ENCODE measurements at regions not wholly inside any gene's neighbourhood (a gene's known extent, or its start where the extent isn't known, plus 50 kb on each side); places are given as distances from the start of the nearest gene placed in this dataset.
"Not testable (repeated sequence)": the region's sequence is repeated elsewhere in the genome, so short reads cannot be mapped to it uniquely, and the experiment has no call there.

- intact Hi-C loops (cut with DNase I): no loop called here
- Histone ChIP-seq H3K4me1 (no peaks in the 10 kb centered on the region), H3K27me3 (no peaks in the 10 kb centered on the region), H3K27ac (no peak overlapping the region), H3K9me3 (no peaks in the 10 kb centered on the region), H3K4me3 (replicated peaks in 1 of 3) (no peak overlapping the region), H3K36me3 (no peaks in the 10 kb centered on the region)
- DNase-seq: no peak
- WGBS, 2 donors: 73 to 77% methylated on average over 5 of the region's 5 CpGs
- TF ChIP-seq CTCF (IDR thresholded peaks at IDR 0.05) (no peak), POLR2A (IDR thresholded peaks at IDR 0.05) (no peak)
Observed at GRCh38 chr1:4131734-4132133, 231.7 kb upstream of the C1orf174 start.

GRCh38 chr1:4132352-4133296, 232.6 kb upstream of the C1orf174 start:
- Histone ChIP-seq H3K4me1 (no peaks in the 10 kb centered on the region), H3K27ac (no peak overlapping the region), H3K4me3 (replicated peaks in 1 of 3) (no peak overlapping the region), H3K36me3 (no peaks in the 10 kb centered on the region), H3K27me3 (no peaks in the 10 kb centered on the region), H3K9me3 (no peaks in the 10 kb centered on the region)
- intact Hi-C loops (cut with DNase I): no loop called here
- TF ChIP-seq POLR2A (IDR thresholded peaks at IDR 0.05) (no peak), CTCF (IDR thresholded peaks at IDR 0.05) (no peak)
- 82 to 87% methylated on average over 53 of the region's 53 CpGs for WGBS, 2 donors
- DNase-seq: no peak

- Histone ChIP-seq H3K9me3 (no peaks in the 10 kb centered on the region), H3K27ac (no peak overlapping the region), H3K4me1 (no peaks in the 10 kb centered on the region), H3K4me3 (replicated peaks in 1 of 3) (no peak overlapping the region), H3K27me3 (no peaks in the 10 kb centered on the region), H3K36me3 (no peaks in the 10 kb centered on the region)
- no peak for DNase-seq
- 80 to 87% methylated on average over 13 to 24 of the region's 24 CpGs for WGBS, 2 donors
- TF ChIP-seq POLR2A (IDR thresholded peaks at IDR 0.05) (no peak), CTCF (IDR thresholded peaks at IDR 0.05) (no peak)
- intact Hi-C loops (cut with DNase I): no loop called here
Observed at GRCh38 chr1:4133297-4133938, 233.3 kb upstream of the C1orf174 start.

- H3K27me3 ChIP-seq: no peaks in the 10 kb centered on the region
- intact Hi-C loops (cut with DNase I): no loop called here
- H3K36me3 ChIP-seq: no peaks in the 10 kb centered on the region
- no peak for DNase-seq
- 62 to 63% methylated on average over 9 of the region's 9 CpGs for WGBS, 2 donors
- no peak overlapping the region for H3K27ac ChIP-seq
- no peaks in the 10 kb centered on the region for H3K4me1 ChIP-seq
- no peaks in the 10 kb centered on the region for H3K9me3 ChIP-seq
- no peak for TF ChIP-seq CTCF (IDR thresholded peaks at IDR 0.05)
- no peak for TF ChIP-seq POLR2A (IDR thresholded peaks at IDR 0.05)
- no peak overlapping the region for H3K4me3 ChIP-seq (replicated peaks in 1 of 3)
Observed at GRCh38 chr1:4133939-4134321, 233.9 kb upstream of the C1orf174 start.

- H3K27ac ChIP-seq; H3K4me3 ChIP-seq (replicated peaks in 1 of 3); intact Hi-C loops (cut with DNase I); H3K4me1 ChIP-seq; DNase-seq; H3K9me3 ChIP-seq; H3K36me3 ChIP-seq; H3K27me3 ChIP-seq: not testable (repeated sequence)
Observed at GRCh38 chr1:4135853-4136252, 235.8 kb upstream of the C1orf174 start.

Data from thyroid gland (tissue), 4 donors.